PFSK-1 (cell line): ENCODE measurements at regions not wholly inside any gene's neighbourhood (a gene's known extent, or its start where the extent isn't known, plus 50 kb on each side); places are given as distances from the start of the nearest gene placed in this dataset.

ENCODE experiments used
- FOXP2 ChIP-seq: optimal IDR thresholded peaks from 2 replicates; pipeline ENCODE3; 2011; ENCODE audit warnings: borderline replicate concordance, control low read depth, inconsistent platforms; ENCODE audit not compliant: insufficient read depth; ENCODE audit errors: extremely low read length, extremely low read depth
- POLR2AphosphoS5 ChIP-seq: IDR thresholded peaks from 2 replicates; pipeline ENCODE4 v1.6.1; 2012; ENCODE audit warnings: low read depth, mild to moderate bottlenecking, control low read depth, low read length, moderate library complexity
- SIN3A ChIP-seq: IDR thresholded peaks from 2 replicates; pipeline ENCODE4 v1.6.1; 2012; ENCODE audit warnings: mild to moderate bottlenecking, low read length, moderate library complexity, borderline replicate concordance; ENCODE audit not compliant: insufficient read depth
- TAF1 ChIP-seq: IDR thresholded peaks from 2 replicates; pipeline ENCODE4 v1.6.1; 2012; ENCODE audit warnings: low read length, control low read depth, borderline replicate concordance; ENCODE audit not compliant: insufficient read depth
- TF ChIP-seq, protein P1 (sequence below), 2 experiments: IDR thresholded peaks; 2 replicates each; pipeline versions ENCODE4 v1.6.1 to v1.8.0; 2011 to 2012; ENCODE audit warnings: low read depth in 2 of 2, low read length in 2 of 2, control low read depth in 1 of 2, inconsistent platforms in 1 of 2, mild to moderate bottlenecking in 1 of 2, moderate library complexity in 1 of 2; ENCODE audit not compliant: insufficient read depth in 1 of 2

DNA sequence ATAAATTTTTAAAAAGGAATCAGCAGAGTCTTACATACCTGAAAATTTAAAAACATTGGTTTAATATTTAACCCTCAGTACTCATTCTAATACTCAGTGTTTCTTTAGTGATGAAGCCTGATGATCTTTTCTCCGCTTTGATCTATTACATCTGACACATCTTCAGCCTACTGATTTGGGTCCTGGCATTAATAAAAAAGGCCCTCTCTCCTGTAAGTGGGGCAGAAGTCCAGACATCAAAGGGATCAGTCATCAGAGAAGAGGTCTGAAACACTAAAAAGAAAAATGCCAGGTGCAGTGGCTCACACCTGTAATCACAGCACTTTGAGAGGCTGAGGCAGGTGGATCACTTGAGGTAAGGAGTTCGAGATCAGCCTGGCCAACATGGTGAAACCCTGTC is 581.1 kb upstream of the LRATD1 start:
- TF ChIP-seq POLR2AphosphoS5 (no peak), TAF1 (no peak), SIN3A (no peak), FOXP2 (no peak)
- TF ChIP-seq, protein P1, sequence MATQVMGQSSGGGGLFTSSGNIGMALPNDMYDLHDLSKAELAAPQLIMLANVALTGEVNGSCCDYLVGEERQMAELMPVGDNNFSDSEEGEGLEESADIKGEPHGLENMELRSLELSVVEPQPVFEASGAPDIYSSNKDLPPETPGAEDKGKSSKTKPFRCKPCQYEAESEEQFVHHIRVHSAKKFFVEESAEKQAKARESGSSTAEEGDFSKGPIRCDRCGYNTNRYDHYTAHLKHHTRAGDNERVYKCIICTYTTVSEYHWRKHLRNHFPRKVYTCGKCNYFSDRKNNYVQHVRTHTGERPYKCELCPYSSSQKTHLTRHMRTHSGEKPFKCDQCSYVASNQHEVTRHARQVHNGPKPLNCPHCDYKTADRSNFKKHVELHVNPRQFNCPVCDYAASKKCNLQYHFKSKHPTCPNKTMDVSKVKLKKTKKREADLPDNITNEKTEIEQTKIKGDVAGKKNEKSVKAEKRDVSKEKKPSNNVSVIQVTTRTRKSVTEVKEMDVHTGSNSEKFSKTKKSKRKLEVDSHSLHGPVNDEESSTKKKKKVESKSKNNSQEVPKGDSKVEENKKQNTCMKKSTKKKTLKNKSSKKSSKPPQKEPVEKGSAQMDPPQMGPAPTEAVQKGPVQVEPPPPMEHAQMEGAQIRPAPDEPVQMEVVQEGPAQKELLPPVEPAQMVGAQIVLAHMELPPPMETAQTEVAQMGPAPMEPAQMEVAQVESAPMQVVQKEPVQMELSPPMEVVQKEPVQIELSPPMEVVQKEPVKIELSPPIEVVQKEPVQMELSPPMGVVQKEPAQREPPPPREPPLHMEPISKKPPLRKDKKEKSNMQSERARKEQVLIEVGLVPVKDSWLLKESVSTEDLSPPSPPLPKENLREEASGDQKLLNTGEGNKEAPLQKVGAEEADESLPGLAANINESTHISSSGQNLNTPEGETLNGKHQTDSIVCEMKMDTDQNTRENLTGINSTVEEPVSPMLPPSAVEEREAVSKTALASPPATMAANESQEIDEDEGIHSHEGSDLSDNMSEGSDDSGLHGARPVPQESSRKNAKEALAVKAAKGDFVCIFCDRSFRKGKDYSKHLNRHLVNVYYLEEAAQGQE (IDR thresholded peaks at IDR 0.05; ENCODE audit: insufficient read depth in 1 of 2, low read depth in 2 of 2, low read length in 2 of 2), result no peak
